Neural cell (in vitro differentiated cells): ENCODE measurements at regions not wholly inside any gene's neighbourhood (a gene's known extent, or its start where the extent isn't known, plus 50 kb on each side); places are given as distances from the start of the nearest gene placed in this dataset.

Source experiments
- H2AFZ ChIP-seq: fragments of 200-600, 300-800 bp; sonication (generic), shearing (Covaris generic); 2 replicates; pipeline ENCODE4 v1.6.0; 2014; ENCODE audit warnings: low read depth, mild to moderate bottlenecking, antibody characterized with exemption, low read length, moderate library complexity
- H3F3A ChIP-seq: fragments of 200-600 bp; shearing (Covaris generic); 2 replicates; pipeline ENCODE4 v1.6.1; 2016; ENCODE audit warnings: mild to moderate bottlenecking, moderate library complexity, mixed read lengths, antibody characterized with exemption, low read length; ENCODE audit not compliant: insufficient read depth, poor library complexity, severe bottlenecking
- H3K27ac ChIP-seq: fragments of 200-600, 300-800 bp; sonication (generic), shearing (Covaris generic); 2 replicates; pipeline ENCODE4 v1.5.1; 2014; ENCODE audit warnings: mild to moderate bottlenecking, low read length, moderate library complexity
- H3K27me3 ChIP-seq: fragments of 300-800, 200-600 bp; sonication (generic), shearing (Covaris generic); 2 replicates; pipeline ENCODE4 v1.6.0; 2014; ENCODE audit warnings: mild to moderate bottlenecking, low read depth, low read length, moderate library complexity; ENCODE audit not compliant: insufficient read depth
- H3K36me3 ChIP-seq: fragments of 300-800, 200-600 bp; sonication (generic), shearing (Covaris generic); 2 replicates; pipeline ENCODE4 v1.5.1; 2014; ENCODE audit warnings: mild to moderate bottlenecking, antibody characterized with exemption, low read length, moderate library complexity; ENCODE audit not compliant: insufficient read depth
- H3K4me2 ChIP-seq: fragments of 300-800, 200-600 bp; sonication (generic), shearing (Covaris generic); 2 replicates; pipeline ENCODE4 v1.6.0; 2014; ENCODE audit warnings: mild to moderate bottlenecking, low read length
- H3K4me3 ChIP-seq: fragments of 300-800, 200-600 bp; sonication (generic), shearing (Covaris generic); 2 replicates; pipeline ENCODE4 v1.5.1; 2014; ENCODE audit warnings: mild to moderate bottlenecking, low read length, moderate library complexity
- H3K79me2 ChIP-seq: fragments of 200-600 bp; shearing (Covaris generic); replicated peaks from 2 replicates; pipeline ENCODE4 v1.6.0; 2014; ENCODE audit warnings: mild to moderate bottlenecking, low read length, moderate library complexity; ENCODE audit not compliant: insufficient read depth
- H3K9ac ChIP-seq: fragments of 300-800, 200-600 bp; sonication (generic), shearing (Covaris generic); 2 replicates; pipeline ENCODE4 v1.6.1; 2016; ENCODE audit warnings: mild to moderate bottlenecking, low read length, mixed read lengths
- H3K9me2 ChIP-seq: fragments of 200-600 bp; shearing (Covaris generic); 2 replicates; pipeline ENCODE4 v1.6.1; 2016; ENCODE audit warnings: mild to moderate bottlenecking, low read length, mixed read lengths; ENCODE audit not compliant: insufficient read depth
- H3K9me3 ChIP-seq: fragments of 200-600, 300-800 bp; sonication (generic), shearing (Covaris generic); 2 replicates; pipeline ENCODE4 v1.6.1; 2016; ENCODE audit warnings: mild to moderate bottlenecking, mixed run types, low read length, moderate library complexity, mixed read lengths
- H4K20me1 ChIP-seq: fragments of 200-600 bp; shearing (Covaris generic); 2 replicates; pipeline ENCODE4 v1.6.1; 2016; ENCODE audit warnings: mild to moderate bottlenecking, mixed run types; ENCODE audit not compliant: insufficient read depth
- CTCF ChIP-seq: fragments of 450-650 bp; IDR thresholded peaks from 2 replicates; pipeline ENCODE4 v1.5.1; 2014; ENCODE audit warnings: antibody characterized with exemption, mild to moderate bottlenecking, moderate library complexity; ENCODE audit not compliant: poor library complexity, severe bottlenecking
- EP300 ChIP-seq: fragments of 450-650 bp; conservative IDR thresholded peaks from 2 replicates; pipeline ENCODE4 v1.6.1; 2014; ENCODE audit warnings: antibody characterized with exemption, mild to moderate bottlenecking, moderate library complexity; ENCODE audit not compliant: poor library complexity, severe bottlenecking
- EZH2 ChIP-seq: fragments of 200-600, 300-800 bp; shearing (Covaris generic), sonication (generic); IDR thresholded peaks from 2 replicates; pipeline ENCODE4 v1.6.1; 2014; ENCODE audit warnings: antibody characterized with exemption, low read length, borderline replicate concordance, mild to moderate bottlenecking; ENCODE audit not compliant: insufficient read depth, poor library complexity, severe bottlenecking
- MXI1 ChIP-seq: fragments of 450-650 bp; conservative IDR thresholded peaks from 2 replicates; pipeline ENCODE4 v1.6.1; 2014; ENCODE audit warnings: antibody characterized with exemption, mild to moderate bottlenecking; ENCODE audit not compliant: poor library complexity, severe bottlenecking
- POLR2AphosphoS5 ChIP-seq: IDR thresholded peaks from 2 replicates; pipeline ENCODE4 v1.6.1; 2012
- RAD21 ChIP-seq: fragments of 450-650 bp; conservative IDR thresholded peaks from 2 replicates; pipeline ENCODE4 v1.6.1; 2014; ENCODE audit warnings: antibody characterized with exemption, mild to moderate bottlenecking, moderate library complexity
- SMC3 ChIP-seq: fragments of 450-650 bp; conservative IDR thresholded peaks from 2 replicates; pipeline ENCODE4 v1.6.1; 2014; ENCODE audit warnings: antibody characterized with exemption, mild to moderate bottlenecking, moderate library complexity; ENCODE audit not compliant: poor library complexity
- TAF1 ChIP-seq: IDR thresholded peaks from 2 replicates; pipeline ENCODE4 v1.6.1; 2012; ENCODE audit warnings: low read depth
- TF ChIP-seq, protein P1 (sequence below): IDR thresholded peaks from 2 replicates; pipeline ENCODE4 v1.6.1; 2012; ENCODE audit warnings: borderline replicate concordance

DNA sequence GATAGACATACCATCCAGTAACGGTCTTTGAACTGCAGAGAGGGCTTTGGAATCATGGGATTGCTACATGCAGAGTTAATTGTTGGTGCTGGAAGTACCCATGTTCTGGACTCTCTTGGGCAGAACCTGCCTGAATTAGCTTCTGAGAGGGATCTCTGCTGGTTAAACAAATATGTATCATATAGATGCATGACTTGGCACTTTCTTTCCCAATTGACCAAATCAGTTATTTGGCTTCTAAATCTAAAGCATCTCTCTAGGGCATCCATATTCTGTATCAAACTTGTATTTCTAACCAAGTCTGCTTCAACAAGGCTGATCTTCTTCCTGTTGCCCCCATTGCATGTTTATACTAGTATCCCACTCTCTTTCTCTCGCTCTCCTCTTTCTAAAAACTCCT, 336.7 kb upstream of the CELF4 start:
- H3K27me3 ChIP-seq = no peaks in the 10 kb centered on the region
- no peak overlapping the region for H2AFZ ChIP-seq
- no peak overlapping the region for H3K27ac ChIP-seq
- no peaks in the 10 kb centered on the region for H3K9me2 ChIP-seq
- no peak overlapping the region for H3K4me2 ChIP-seq
- H3F3A ChIP-seq = no peaks in the 10 kb centered on the region
- H3K9ac ChIP-seq = no peak overlapping the region
- H3K4me3 ChIP-seq = no peak overlapping the region
- no peaks in the 10 kb centered on the region for H3K9me3 ChIP-seq
- no peaks in the 10 kb centered on the region for H3K36me3 ChIP-seq
- no peaks in the 10 kb centered on the region for H3K79me2 ChIP-seq
- H4K20me1 ChIP-seq = no peaks in the 10 kb centered on the region
- TF ChIP-seq MXI1 = no peak
- no peak for TF ChIP-seq SMC3
- no peak for TF ChIP-seq POLR2AphosphoS5
- TF ChIP-seq, protein P1, sequence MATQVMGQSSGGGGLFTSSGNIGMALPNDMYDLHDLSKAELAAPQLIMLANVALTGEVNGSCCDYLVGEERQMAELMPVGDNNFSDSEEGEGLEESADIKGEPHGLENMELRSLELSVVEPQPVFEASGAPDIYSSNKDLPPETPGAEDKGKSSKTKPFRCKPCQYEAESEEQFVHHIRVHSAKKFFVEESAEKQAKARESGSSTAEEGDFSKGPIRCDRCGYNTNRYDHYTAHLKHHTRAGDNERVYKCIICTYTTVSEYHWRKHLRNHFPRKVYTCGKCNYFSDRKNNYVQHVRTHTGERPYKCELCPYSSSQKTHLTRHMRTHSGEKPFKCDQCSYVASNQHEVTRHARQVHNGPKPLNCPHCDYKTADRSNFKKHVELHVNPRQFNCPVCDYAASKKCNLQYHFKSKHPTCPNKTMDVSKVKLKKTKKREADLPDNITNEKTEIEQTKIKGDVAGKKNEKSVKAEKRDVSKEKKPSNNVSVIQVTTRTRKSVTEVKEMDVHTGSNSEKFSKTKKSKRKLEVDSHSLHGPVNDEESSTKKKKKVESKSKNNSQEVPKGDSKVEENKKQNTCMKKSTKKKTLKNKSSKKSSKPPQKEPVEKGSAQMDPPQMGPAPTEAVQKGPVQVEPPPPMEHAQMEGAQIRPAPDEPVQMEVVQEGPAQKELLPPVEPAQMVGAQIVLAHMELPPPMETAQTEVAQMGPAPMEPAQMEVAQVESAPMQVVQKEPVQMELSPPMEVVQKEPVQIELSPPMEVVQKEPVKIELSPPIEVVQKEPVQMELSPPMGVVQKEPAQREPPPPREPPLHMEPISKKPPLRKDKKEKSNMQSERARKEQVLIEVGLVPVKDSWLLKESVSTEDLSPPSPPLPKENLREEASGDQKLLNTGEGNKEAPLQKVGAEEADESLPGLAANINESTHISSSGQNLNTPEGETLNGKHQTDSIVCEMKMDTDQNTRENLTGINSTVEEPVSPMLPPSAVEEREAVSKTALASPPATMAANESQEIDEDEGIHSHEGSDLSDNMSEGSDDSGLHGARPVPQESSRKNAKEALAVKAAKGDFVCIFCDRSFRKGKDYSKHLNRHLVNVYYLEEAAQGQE = no peak
- no peak for TF ChIP-seq TAF1
- TF ChIP-seq RAD21 = no peak
- no peak for TF ChIP-seq EP300
- TF ChIP-seq CTCF = no peak
- no peak for TF ChIP-seq EZH2

DNA sequence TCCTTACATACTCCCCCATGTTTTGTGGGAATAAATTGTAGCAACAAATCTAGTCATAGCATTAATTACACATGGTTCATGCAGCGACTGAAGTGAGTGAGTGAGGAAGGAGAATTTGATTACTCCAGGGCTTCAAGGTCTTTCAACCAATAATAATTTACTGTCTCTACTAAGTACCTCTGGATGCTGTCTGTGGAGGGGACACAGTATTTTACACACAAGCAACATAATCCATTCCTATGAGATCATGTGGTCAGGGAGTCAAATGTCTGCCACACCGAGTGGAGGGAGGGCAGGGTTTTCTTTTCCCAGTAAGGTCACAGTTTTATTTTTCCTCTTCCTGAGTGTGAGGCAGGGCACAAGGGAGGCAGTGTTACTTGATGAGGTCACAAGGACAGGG, 334.7 kb upstream of the CELF4 start:
- H4K20me1 ChIP-seq = no peaks in the 10 kb centered on the region
- H3F3A ChIP-seq = no peaks in the 10 kb centered on the region
- H3K79me2 ChIP-seq = no peaks in the 10 kb centered on the region
- H3K4me2 ChIP-seq = no peak overlapping the region
- no peak overlapping the region for H2AFZ ChIP-seq
- no peaks in the 10 kb centered on the region for H3K27me3 ChIP-seq
- no peaks in the 10 kb centered on the region for H3K36me3 ChIP-seq
- no peak overlapping the region for H3K27ac ChIP-seq
- no peaks in the 10 kb centered on the region for H3K9me3 ChIP-seq
- TF ChIP-seq TAF1 (no peak), EP300 (no peak), POLR2AphosphoS5 (no peak), EZH2 (no peak), RAD21 (no peak), CTCF (no peak), SMC3 (no peak), MXI1 (no peak)
- TF ChIP-seq, protein P1 = no peak
- H3K9ac ChIP-seq = no peak overlapping the region
- H3K4me3 ChIP-seq = no peak overlapping the region
- H3K9me2 ChIP-seq = no peaks in the 10 kb centered on the region
